ENCODE measurements at regions not wholly inside any gene's neighbourhood (a gene's known extent, or its start where the extent isn't known, plus 50 kb on each side); places are given as distances from the start of the nearest gene placed in this dataset.

GRCh38 chr5:28253431-28253830, 1215.0 kb upstream of the CDH9 start:
- H3K27me3 ChIP-seq (ENCODE audit: control insufficient read depth, insufficient read depth, low read length) = no peaks in the 10 kb centered on the region
- CTCF ChIA-PET = no interaction called here
- peaks cover 12% of the 10 kb centered on the region for H3K9me3 ChIP-seq (ENCODE audit: control insufficient read depth, insufficient read depth, low read length)
- no peak overlapping the region for H3K27ac ChIP-seq (ENCODE audit: low read depth, low read length)
- DNase-seq (ENCODE audit: low read depth, low spot score) = no peak
- POLR2A ChIA-PET = no interaction called here
- H3K4me3 ChIP-seq (ENCODE audit: low read depth, low read length) = no peak overlapping the region
- TF ChIP-seq CTCF (IDR thresholded peaks at IDR 0.05; ENCODE audit: low read depth, low read length) = no peak

- CTCF ChIA-PET = no interaction called here
- Histone ChIP-seq H3K9me3 (ENCODE audit: control insufficient read depth, insufficient read depth, low read length) (peaks cover 4% of the 10 kb centered on the region), H3K4me3 (ENCODE audit: low read depth, low read length) (no peak overlapping the region), H3K27me3 (ENCODE audit: control insufficient read depth, insufficient read depth, low read length) (no peaks in the 10 kb centered on the region), H3K27ac (ENCODE audit: low read depth, low read length) (no peak overlapping the region)
- DNase-seq (ENCODE audit: low read depth, low spot score) = no peak
- POLR2A ChIA-PET = no interaction called here
- no peak for TF ChIP-seq CTCF (IDR thresholded peaks at IDR 0.05; ENCODE audit: low read depth, low read length)
These were observed 1211.5 kb upstream of the CDH9 start for GRCh38 chr5:28249771-28250415.

- ChIA-PET CTCF (no interaction called here), POLR2A (no interaction called here)
- TF ChIP-seq CTCF (IDR thresholded peaks at IDR 0.05; ENCODE audit: low read depth, low read length) = no peak
- H3K4me3 ChIP-seq (ENCODE audit: low read depth, low read length) = no peak overlapping the region
- peaks cover 5% of the 10 kb centered on the region; the same call in 1 of the 2 replicates for H3K9me3 ChIP-seq (ENCODE audit: control insufficient read depth, insufficient read depth, low read length)
- H3K27me3 ChIP-seq (ENCODE audit: control insufficient read depth, insufficient read depth, low read length) = no peaks in the 10 kb centered on the region
- no peak overlapping the region for H3K27ac ChIP-seq (ENCODE audit: low read depth, low read length)
- no peak for DNase-seq (ENCODE audit: low read depth, low spot score)
These were observed 1196.1 kb upstream of the CDH9 start for GRCh38 chr5:28234356-28234968.

GRCh38 chr5:28226407-28226806, 1188.0 kb upstream of the CDH9 start:
- Histone ChIP-seq H3K27me3 (ENCODE audit: control insufficient read depth, insufficient read depth, low read length) (no peaks in the 10 kb centered on the region), H3K9me3 (ENCODE audit: control insufficient read depth, insufficient read depth, low read length) (peaks cover 7% of the 10 kb centered on the region), H3K4me3 (ENCODE audit: low read depth, low read length) (no peak overlapping the region), H3K27ac (ENCODE audit: low read depth, low read length) (no peak overlapping the region)
- TF ChIP-seq CTCF (IDR thresholded peaks at IDR 0.05; ENCODE audit: low read depth, low read length) = no peak
- ChIA-PET CTCF (no interaction called here), POLR2A (no interaction called here)
- DNase-seq (ENCODE audit: low read depth, low spot score) = no peak

- no peak for DNase-seq (ENCODE audit: low read depth, low spot score)
- CTCF ChIA-PET = no interaction called here
- no peaks in the 10 kb centered on the region; the same call in 1 of the 2 replicates for H3K9me3 ChIP-seq (ENCODE audit: control insufficient read depth, insufficient read depth, low read length)
- no peaks in the 10 kb centered on the region for H3K27me3 ChIP-seq (ENCODE audit: control insufficient read depth, insufficient read depth, low read length)
- POLR2A ChIA-PET = no interaction called here
- H3K27ac ChIP-seq (ENCODE audit: low read depth, low read length) = no peak overlapping the region
- no peak for TF ChIP-seq CTCF (IDR thresholded peaks at IDR 0.05; ENCODE audit: low read depth, low read length)
- H3K4me3 ChIP-seq (ENCODE audit: low read depth, low read length) = no peak overlapping the region
These were observed 1181.2 kb upstream of the CDH9 start for GRCh38 chr5:28219539-28219938.
